HEK293T (cell line): ENCODE measurements at regions not wholly inside any gene's neighbourhood (a gene's known extent, or its start where the extent isn't known, plus 50 kb on each side); places are given as distances from the start of the nearest gene placed in this dataset.
"Not testable (repeated sequence)": the region's sequence is repeated elsewhere in the genome, so short reads cannot be mapped to it uniquely, and the experiment has no call there.

Experiments used
- CTCF ChIA-PET: fragments of 350-600 bp; formaldehyde crosslinking; extraction: SDS; loops from one replicate; lab custom pipeline; 2021; ENCODE audit warnings: antibody characterized with exemption, inconsistent platforms; lab: Yijun Ruan, JAX
- POLR2A ChIA-PET: fragments of 350-600 bp; formaldehyde crosslinking; extraction: SDS; loops from one replicate; lab custom pipeline; 2020; ENCODE audit warnings: antibody characterized with exemption, inconsistent platforms; lab: Yijun Ruan, JAX
- DNase-seq: peaks from one replicate; pipeline ENCODE4 v3.0.0; 2012; ENCODE audit warnings: mixed read lengths; ENCODE audit errors: extremely low spot score
- ARNT ChIP-seq: fragments of 450-650 bp; IDR thresholded peaks from 2 replicates; pipeline ENCODE4 v1.6.1; 2017; ENCODE audit warnings: mild to moderate bottlenecking
- BHLHE40 ChIP-seq: fragments of 450-650 bp; IDR thresholded peaks from 2 replicates; pipeline ENCODE4 v1.6.1; 2016; ENCODE audit warnings: mild to moderate bottlenecking, moderate library complexity, borderline replicate concordance
- CTBP1 ChIP-seq: fragments of 450-650 bp; IDR thresholded peaks from 2 replicates; pipeline ENCODE4 v1.6.1; 2016; ENCODE audit warnings: borderline replicate concordance
- ELF4 ChIP-seq: fragments of 450-650 bp; IDR thresholded peaks from 2 replicates; pipeline ENCODE4 v1.6.1; 2017; ENCODE audit warnings: antibody characterized with exemption
- FOXA1 ChIP-seq: fragments of 450-650 bp; IDR thresholded peaks from 2 replicates; pipeline ENCODE4 v1.6.1; 2016; ENCODE audit warnings: mild to moderate bottlenecking
- FOXK2 ChIP-seq: fragments of 450-650 bp; IDR thresholded peaks from 2 replicates; pipeline ENCODE4 v1.6.1; 2016; ENCODE audit warnings: mild to moderate bottlenecking
- FOXM1 ChIP-seq: fragments of 450-650 bp; IDR thresholded peaks from 2 replicates; pipeline ENCODE4 v1.6.1; 2017; ENCODE audit warnings: mild to moderate bottlenecking, borderline replicate concordance
- HDGF ChIP-seq: fragments of 450-650 bp; IDR thresholded peaks from 2 replicates; pipeline ENCODE4 v1.6.1; 2017; ENCODE audit warnings: antibody characterized with exemption, borderline replicate concordance
- L3MBTL2 ChIP-seq: fragments of 450-650 bp; conservative IDR thresholded peaks from 2 replicates; pipeline ENCODE4 v1.6.1; 2016; ENCODE audit warnings: mild to moderate bottlenecking
- LEF1 ChIP-seq: fragments of 450-650 bp; IDR thresholded peaks from 2 replicates; pipeline ENCODE4 v1.6.1; 2017; ENCODE audit warnings: mild to moderate bottlenecking, borderline replicate concordance
- NFRKB ChIP-seq: fragments of 450-650 bp; IDR thresholded peaks from 2 replicates; pipeline ENCODE4 v1.6.1; 2016; ENCODE audit warnings: mild to moderate bottlenecking, moderate library complexity
- PKNOX1 ChIP-seq: fragments of 450-650 bp; IDR thresholded peaks from 2 replicates; pipeline ENCODE4 v1.6.1; 2016
- SP1 ChIP-seq: fragments of 450-650 bp; IDR thresholded peaks from 2 replicates; pipeline ENCODE4 v1.6.1; 2017
- SUZ12 ChIP-seq: fragments of 450-650 bp; IDR thresholded peaks from 2 replicates; pipeline ENCODE4 v1.6.1; 2016; ENCODE audit warnings: mild to moderate bottlenecking
- TARDBP ChIP-seq: fragments of 450-650 bp; IDR thresholded peaks from 2 replicates; pipeline ENCODE4 v1.6.1; 2016
- ZNF384 ChIP-seq: fragments of 450-650 bp; IDR thresholded peaks from 2 replicates; pipeline ENCODE4 v1.6.1; 2016

GRCh38 chr2:114018464-114018863 is 128.6 kb downstream of the ACTR3 start:
- CTCF ChIA-PET, POLR2A ChIA-PET, DNase-seq: not testable (repeated sequence)

GRCh38 chr2:114020668-114021067 is 130.8 kb downstream of the ACTR3 start:
- CTCF ChIA-PET = no interaction called here
- no peak for DNase-seq
- TF ChIP-seq ARNT (no peak), CTBP1 (no peak), SP1 (no peak), PKNOX1 (no peak), BHLHE40 (no peak), NFRKB (no peak), TARDBP (no peak)
- POLR2A ChIA-PET = no interaction called here

GRCh38 chr2:114022360-114023085 is 132.6 kb downstream of the ACTR3 start:
- ChIA-PET POLR2A (no interaction called here), CTCF (interaction anchor here (1.0 kb wide), 1 partner anchor 10 kb away, joined by 3 read pairs; no protein-coding TSS in a partner anchor)
- TF ChIP-seq SP1 (no peak), NFRKB (no peak), ZNF384 (no peak), FOXK2 (no peak), HDGF (no peak), ELF4 (no peak), PKNOX1 (no peak), FOXM1 (no peak), L3MBTL2 (no peak), SUZ12 (no peak), FOXA1 (no peak), TARDBP (no peak), BHLHE40 (no peak), LEF1 (no peak), ARNT (no peak)
- DNase-seq = no peak

GRCh38 chr2:114024326-114024725 is 134.4 kb downstream of the ACTR3 start:
- DNase-seq = no peak
- no peak for TF ChIP-seq ARNT
- no peak for TF ChIP-seq CTBP1
- TF ChIP-seq FOXA1 = no peak
- no peak for TF ChIP-seq PKNOX1
- TF ChIP-seq SUZ12 = no peak
- TF ChIP-seq FOXM1 = no peak
- TF ChIP-seq HDGF = no peak
- TF ChIP-seq L3MBTL2 = no peak
- TF ChIP-seq TARDBP = no peak
- no peak for TF ChIP-seq FOXK2
- TF ChIP-seq ELF4 = no peak
- TF ChIP-seq NFRKB = no peak
- no peak for TF ChIP-seq ZNF384
- TF ChIP-seq BHLHE40 = no peak
- no peak for TF ChIP-seq LEF1
- TF ChIP-seq SP1 = no peak
- CTCF ChIA-PET = no interaction called here
- POLR2A ChIA-PET = interaction anchor here (0.9 kb wide), 1 partner anchor 268 kb away, joined by 3 read pairs; the partner anchor contains the start of gene SLC35F5

GRCh38 chr2:114025030-114025429 is 135.1 kb downstream of the ACTR3 start:
- CTCF ChIA-PET = interaction anchor here (0.5 to 0.7 kb wide), 2 partner anchors 8 to 20 kb away, joined by 3 read pairs; no protein-coding TSS in a partner anchor
- TF ChIP-seq LEF1 = no peak
- TF ChIP-seq FOXM1 = no peak
- no peak for TF ChIP-seq ELF4
- TF ChIP-seq BHLHE40 = no peak
- TF ChIP-seq CTBP1 = no peak
- TF ChIP-seq FOXA1 = no peak
- no peak for TF ChIP-seq ZNF384
- no peak for TF ChIP-seq TARDBP
- TF ChIP-seq NFRKB = no peak
- TF ChIP-seq SP1 = no peak
- no peak for TF ChIP-seq PKNOX1
- no peak for TF ChIP-seq ARNT
- TF ChIP-seq HDGF = no peak
- TF ChIP-seq L3MBTL2 = no peak
- TF ChIP-seq FOXK2 = no peak
- no peak for TF ChIP-seq SUZ12
- no peak for DNase-seq
- POLR2A ChIA-PET = interaction anchor here (0.9 kb wide), 1 partner anchor 268 kb away, joined by 3 read pairs; the partner anchor contains the start of gene SLC35F5

- DNase-seq = no peak
- TF ChIP-seq BHLHE40 (no peak), ELF4 (no peak), FOXM1 (no peak), HDGF (no peak), L3MBTL2 (no peak)
- CTCF ChIA-PET = no interaction called here
- POLR2A ChIA-PET = no interaction called here
Observed at GRCh38 chr2:114027437-114027836, 137.5 kb downstream of the ACTR3 start.
